K562 (cell line): ENCODE measurements at regions not wholly inside any gene's neighbourhood (a gene's known extent, or its start where the extent isn't known, plus 50 kb on each side); places are given as distances from the start of the nearest gene placed in this dataset.

Experiments used
- ATAC-seq: fragments of 200-7000 bp; cut with Tn5 transposase; 3 replicates; pipeline ENCODE4 v1.9.1; 2020; ENCODE audit warnings: moderate library complexity
- BruUV-seq: library from RNA; stranded (reverse); fragments of 400-500 nt; replicated peaks from 2 replicates; lab custom pipeline; 2021; lab: Mats Ljungman, UMichigan
- CTCF ChIA-PET: fragments of 300-600 bp; formaldehyde crosslinking; extraction: SDS; loops from one replicate; lab custom pipeline; 2021; ENCODE audit warnings: low intra/inter-chr PET ratio; lab: Yijun Ruan, JAX
- POLR2A ChIA-PET: fragments of 300-600, 350-650 bp; sonication (Branson Sonifier 250); formaldehyde crosslinking; extraction: SDS; loops from one replicate; lab custom pipeline; 2021; ENCODE audit warnings: antibody characterized with exemption, inconsistent platforms; lab: Yijun Ruan, JAX
- DNase-seq, 4 experiments: peaks; one replicate each; pipeline versions ENCODE4 v3.0.0 to v3.0.0-alpha.2; 2011 to 2018; ENCODE audit warnings: low spot score in 3 of 4, mixed read lengths in 3 of 4; ENCODE audit errors: extremely low read depth in 1 of 4
- FAIRE-seq: peaks from 2 replicates; lab custom pipeline; 2011; peaks lifted over from hg19 to GRCh38; lab: Jason Lieb, UNC
- H2AFZ ChIP-seq: 2 replicates; pipeline ENCODE4 v1.6.0; 2011; ENCODE audit warnings: low read depth, low read length, control low read depth, inconsistent platforms
- H3K27ac ChIP-seq: fragments of 200-600 bp; 3 replicates; pipeline ENCODE4 v1.8.0; 2011; ENCODE audit warnings: low read depth, mild to moderate bottlenecking, control low read depth, inconsistent platforms, low read length, moderate library complexity, mixed read lengths; ENCODE audit errors: extremely low read depth
- H3K27me3 ChIP-seq, 2 experiments: fragments of 300-600 bp in 1 of 2; 2 replicates in 1 of 2; 3 replicates in 1 of 2; pipeline versions ENCODE4 v1.6.0 to v1.8.0; 2011; ENCODE audit warnings: inconsistent platforms in 2 of 2, low read length in 2 of 2, mild to moderate bottlenecking in 1 of 2, mixed read lengths in 1 of 2, moderate library complexity in 1 of 2; ENCODE audit not compliant: control insufficient read depth in 2 of 2, insufficient read depth in 2 of 2
- H3K36me3 ChIP-seq: fragments of 300-600 bp; 3 replicates; pipeline ENCODE4 v1.8.0; 2011; ENCODE audit warnings: mild to moderate bottlenecking, low read length, inconsistent platforms; ENCODE audit not compliant: control insufficient read depth, insufficient read depth
- H3K4me1 ChIP-seq, 2 experiments: fragments of 200-600 bp in 1 of 2; replicated peaks in 1 of 2; 2 replicates in 1 of 2; 3 replicates in 1 of 2; pipeline versions ENCODE4 v1.5.1 to v1.8.0; 2011; ENCODE audit warnings: inconsistent platforms in 2 of 2, low read length in 2 of 2, mild to moderate bottlenecking in 1 of 2, mixed read lengths in 1 of 2, moderate library complexity in 1 of 2; ENCODE audit not compliant: control insufficient read depth in 2 of 2, insufficient read depth in 2 of 2
- H3K4me2 ChIP-seq: 2 replicates; pipeline ENCODE4 v1.6.1; 2011; ENCODE audit warnings: low read length, control low read depth, inconsistent platforms, mixed read lengths; ENCODE audit not compliant: insufficient read depth
- H3K4me3 ChIP-seq: fragments of 200-600 bp; sonication (generic), shearing (Covaris generic); 2 replicates; pipeline ENCODE4 v1.5.1; 2016; ENCODE audit warnings: control low read depth, inconsistent platforms
- H3K79me2 ChIP-seq: fragments of 200-600 bp; 3 replicates; pipeline ENCODE4 v1.8.0; 2011; ENCODE audit warnings: low read length, inconsistent platforms; ENCODE audit not compliant: control insufficient read depth, insufficient read depth
- H3K9ac ChIP-seq, 2 experiments: 2 replicates each; pipeline versions ENCODE4 v1.6.0 to v1.6.1; 2011; ENCODE audit warnings: low read depth in 2 of 2, low read length in 2 of 2, control low read depth in 1 of 2, inconsistent platforms in 1 of 2, mild to moderate bottlenecking in 1 of 2, mixed read lengths in 1 of 2; ENCODE audit not compliant: insufficient read depth in 1 of 2
- H3K9me1 ChIP-seq: one replicate; pipeline ENCODE4 v1.6.0; 2011; ENCODE audit warnings: inconsistent platforms, mild to moderate bottlenecking, low read length, moderate library complexity; ENCODE audit not compliant: control insufficient read depth, insufficient read depth
- H3K9me3 ChIP-seq: replicated peaks from 2 replicates; pipeline ENCODE4 v1.5.1; 2011; ENCODE audit warnings: low read depth, low read length, inconsistent platforms; ENCODE audit not compliant: control insufficient read depth, insufficient read depth
- H4K20me1 ChIP-seq: replicated peaks from 2 replicates; pipeline ENCODE4 v1.6.1; 2011; ENCODE audit warnings: low read length, inconsistent platforms, mixed read lengths; ENCODE audit not compliant: control insufficient read depth, insufficient read depth
- BHLHE40 ChIP-seq: IDR thresholded peaks from 2 replicates; pipeline ENCODE4 v1.6.1; 2011; ENCODE audit warnings: low read length, improper control_type of control experiment
- HMG20A ChIP-seq: fragments of 450-650 bp; formaldehyde crosslinking; conservative IDR thresholded peaks from 2 replicates; pipeline ENCODE4 v1.4.0; 2020; ENCODE audit warnings: mild to moderate bottlenecking, mixed read lengths
- MEF2D ChIP-seq: conservative IDR thresholded peaks from 2 replicates; pipeline ENCODE4 v1.6.1; 2016; ENCODE audit warnings: low read depth, missing genetic modification characterization, missing compliant biosample characterization
- MTA3 ChIP-seq: fragments of 450-650 bp; formaldehyde crosslinking; IDR thresholded peaks from 2 replicates; pipeline ENCODE4 v1.6.1; 2017; ENCODE audit warnings: mild to moderate bottlenecking, borderline replicate concordance
- PTRF ChIP-seq: fragments of 450-650 bp; IDR thresholded peaks from 2 replicates; pipeline ENCODE4 v1.6.1; 2016; ENCODE audit warnings: mild to moderate bottlenecking, missing genetic modification characterization, missing compliant biosample characterization
- SIX5 ChIP-seq, 2 experiments: IDR thresholded peaks; 2 replicates each; pipeline ENCODE4 v1.6.1; 2011; ENCODE audit warnings: low read length in 2 of 2, borderline replicate concordance in 1 of 2, low read depth in 1 of 2, mild to moderate bottlenecking in 1 of 2, moderate library complexity in 1 of 2; ENCODE audit not compliant: insufficient read depth in 1 of 2
- SREBF1 ChIP-seq: fragments of 150-350 bp; IDR thresholded peaks from 2 replicates; pipeline ENCODE4 v1.6.1; 2014; ENCODE audit warnings: antibody characterized with exemption, low read depth, low read length, borderline replicate concordance
- STAG1 ChIP-seq: sonication (generic); formaldehyde crosslinking; IDR thresholded peaks from 2 replicates; pipeline ENCODE4 v1.5.0; 2020; ENCODE audit warnings: missing genetic modification reagents, borderline replicate concordance
- XRCC5 ChIP-seq: fragments of 200-400 bp; formaldehyde crosslinking; IDR thresholded peaks from 2 replicates; pipeline ENCODE4 v1.6.1; 2017; ENCODE audit warnings: low read depth, mild to moderate bottlenecking, low read length
- ZNF263 ChIP-seq: sonication (generic); formaldehyde crosslinking; IDR thresholded peaks from 2 replicates; pipeline ENCODE4 v1.8.0; 2022; ENCODE audit warnings: mild to moderate bottlenecking, missing genetic modification reagents, borderline replicate concordance
- ZNF785 ChIP-seq: fragments of 250-450 bp; sonication (Bioruptor Pico); IDR thresholded peaks from 2 replicates; pipeline ENCODE4 v1.4.0; 2020; ENCODE audit warnings: mild to moderate bottlenecking
- ZNF830 ChIP-seq: fragments of 250-450 bp; sonication (Bioruptor Pico); IDR thresholded peaks from 2 replicates; pipeline ENCODE4 v1.5.0; 2021; ENCODE audit warnings: mild to moderate bottlenecking
- WGBS: fragments of 100-300 bp; shearing (Covaris generic); methylation state at CpG from one replicate; pipeline ENCODE4 v1.1.6; 2016; ENCODE audit warnings: low coverage, mixed read lengths; ENCODE audit not compliant: insufficient coverage; ENCODE audit errors: missing lambda C conversion rate; 5-methylcytosine and 5-hydroxymethylcytosine counted together
- in situ Hi-C: fragments of 300-500 bp; cut with MboI; formaldehyde crosslinking; loops from 4 replicates; pipeline ENCODE4 v1.15.0; 2018; ENCODE audit warnings: inconsistent platforms, mixed read lengths
- intact Hi-C: fragments of 100-400 bp; cut with micrococcal nuclease; formaldehyde crosslinking; loops from 2 replicates; pipeline ENCODE4 v1.14.2; 2022
- TF ChIP-seq, protein P1 (sequence below): fragments of 450-650 bp; IDR thresholded peaks from 2 replicates; pipeline ENCODE4 v1.6.1; 2016; ENCODE audit warnings: low read depth

DNA sequence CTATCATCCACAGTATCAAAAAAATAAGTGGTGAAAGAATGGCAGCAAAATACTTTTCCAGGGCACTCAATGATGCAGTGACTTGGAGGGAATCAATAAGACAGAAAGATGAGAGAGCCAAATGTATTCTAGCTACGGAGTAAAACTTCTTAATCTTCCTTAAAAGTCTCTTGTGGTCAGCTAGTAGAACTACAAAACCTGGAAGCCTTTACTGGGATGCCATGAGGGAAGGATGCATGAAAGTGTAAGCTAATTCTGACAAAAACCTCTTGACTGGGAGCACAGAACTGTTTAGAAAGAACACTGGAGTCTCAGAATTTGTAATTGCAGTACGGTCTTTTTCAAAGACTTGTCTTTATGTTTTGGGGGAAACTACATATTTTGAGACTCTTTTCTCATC is 432.8 kb upstream of the PTPRD start:
- Histone ChIP-seq H3K4me1 (no peaks in the 10 kb centered on the region), H3K27me3 (no peaks in the 10 kb centered on the region), H3K79me2 (peaks cover 12% of the 10 kb centered on the region; the same call in 2 of the 3 replicates), H2AFZ (no peak overlapping the region), H3K4me2 (no peak overlapping the region), H3K27ac (no peak overlapping the region), H3K4me3 (no peak overlapping the region), H3K36me3 (peaks cover 13% of the 10 kb centered on the region), H3K9ac (no peak overlapping the region), H4K20me1 (no peaks in the 10 kb centered on the region), H3K9me3 (no peaks in the 10 kb centered on the region), H3K9me1 (no peaks in the 10 kb centered on the region)
- ChIA-PET POLR2A (no interaction called here), CTCF (no interaction called here)
- no TSS peak for BruUV-seq
- WGBS: 95% methylated on average over 2 of the region's 2 CpGs
- no peak for TF ChIP-seq XRCC5
- TF ChIP-seq, protein P1, sequence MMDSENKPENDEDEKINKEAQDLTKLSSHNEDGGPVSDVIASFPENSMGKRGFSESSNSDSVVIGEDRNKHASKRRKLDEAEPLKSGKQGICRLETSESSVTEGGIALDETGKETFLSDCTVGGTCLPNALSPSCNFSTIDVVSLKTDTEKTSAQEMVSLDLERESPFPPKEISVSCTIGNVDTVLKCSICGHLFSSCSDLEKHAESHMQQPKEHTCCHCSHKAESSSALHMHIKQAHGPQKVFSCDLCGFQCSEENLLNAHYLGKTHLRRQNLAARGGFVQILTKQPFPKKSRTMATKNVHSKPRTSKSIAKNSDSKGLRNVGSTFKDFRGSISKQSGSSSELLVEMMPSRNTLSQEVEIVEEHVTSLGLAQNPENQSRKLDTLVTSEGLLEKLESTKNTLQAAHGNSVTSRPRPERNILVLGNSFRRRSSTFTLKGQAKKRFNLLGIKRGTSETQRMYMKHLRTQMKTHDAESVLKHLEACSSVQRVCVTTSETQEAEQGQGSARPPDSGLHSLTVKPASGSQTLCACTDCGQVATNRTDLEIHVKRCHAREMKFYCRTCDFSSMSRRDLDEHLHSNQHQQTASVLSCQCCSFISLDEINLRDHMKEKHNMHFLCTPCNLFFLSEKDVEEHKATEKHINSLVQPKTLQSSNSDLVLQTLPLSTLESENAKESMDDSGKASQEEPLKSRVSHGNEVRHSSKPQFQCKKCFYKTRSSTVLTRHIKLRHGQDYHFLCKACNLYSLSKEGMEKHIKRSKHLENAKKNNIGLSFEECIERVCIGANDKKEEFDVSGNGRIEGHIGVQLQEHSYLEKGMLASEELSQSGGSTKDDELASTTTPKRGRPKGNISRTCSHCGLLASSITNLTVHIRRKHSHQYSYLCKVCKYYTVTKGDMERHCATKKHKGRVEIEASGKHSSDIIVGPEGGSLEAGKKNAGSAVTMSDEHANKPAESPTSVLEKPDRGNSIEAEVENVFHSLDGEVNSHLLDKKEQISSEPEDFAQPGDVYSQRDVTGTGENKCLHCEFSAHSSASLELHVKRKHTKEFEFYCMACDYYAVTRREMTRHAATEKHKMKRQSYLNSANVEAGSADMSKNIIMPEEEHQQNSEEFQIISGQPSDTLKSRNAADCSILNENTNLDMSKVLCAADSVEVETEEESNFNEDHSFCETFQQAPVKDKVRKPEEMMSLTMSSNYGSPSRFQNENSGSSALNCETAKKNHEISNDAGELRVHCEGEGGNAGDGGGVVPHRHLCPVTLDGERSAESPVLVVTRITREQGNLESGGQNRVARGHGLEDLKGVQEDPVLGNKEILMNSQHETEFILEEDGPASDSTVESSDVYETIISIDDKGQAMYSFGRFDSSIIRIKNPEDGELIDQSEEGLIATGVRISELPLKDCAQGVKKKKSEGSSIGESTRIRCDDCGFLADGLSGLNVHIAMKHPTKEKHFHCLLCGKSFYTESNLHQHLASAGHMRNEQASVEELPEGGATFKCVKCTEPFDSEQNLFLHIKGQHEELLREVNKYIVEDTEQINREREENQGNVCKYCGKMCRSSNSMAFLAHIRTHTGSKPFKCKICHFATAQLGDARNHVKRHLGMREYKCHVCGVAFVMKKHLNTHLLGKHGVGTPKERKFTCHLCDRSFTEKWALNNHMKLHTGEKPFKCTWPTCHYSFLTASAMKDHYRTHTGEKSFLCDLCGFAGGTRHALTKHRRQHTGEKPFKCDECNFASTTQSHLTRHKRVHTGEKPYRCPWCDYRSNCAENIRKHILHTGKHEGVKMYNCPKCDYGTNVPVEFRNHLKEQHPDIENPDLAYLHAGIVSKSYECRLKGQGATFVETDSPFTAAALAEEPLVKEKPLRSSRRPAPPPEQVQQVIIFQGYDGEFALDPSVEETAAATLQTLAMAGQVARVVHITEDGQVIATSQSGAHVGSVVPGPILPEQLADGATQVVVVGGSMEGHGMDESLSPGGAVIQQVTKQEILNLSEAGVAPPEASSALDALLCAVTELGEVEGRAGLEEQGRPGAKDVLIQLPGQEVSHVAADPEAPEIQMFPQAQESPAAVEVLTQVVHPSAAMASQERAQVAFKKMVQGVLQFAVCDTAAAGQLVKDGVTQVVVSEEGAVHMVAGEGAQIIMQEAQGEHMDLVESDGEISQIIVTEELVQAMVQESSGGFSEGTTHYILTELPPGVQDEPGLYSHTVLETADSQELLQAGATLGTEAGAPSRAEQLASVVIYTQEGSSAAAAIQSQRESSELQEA: no peak
- TF ChIP-seq ZNF830: no peak
- no peak for TF ChIP-seq ZNF785 (CRISPR knock-in tag)
- TF ChIP-seq PTRF (tag): no peak
- TF ChIP-seq SREBF1: no peak
- no peak for TF ChIP-seq STAG1 (CRISPR knock-in tag)
- TF ChIP-seq SIX5 (IDR thresholded peaks at IDR 0.05; ENCODE audit: borderline replicate concordance in 1 of 2, insufficient read depth in 1 of 2, low read depth in 1 of 2, low read length in 2 of 2): no peak
- no peak for TF ChIP-seq BHLHE40
- no peak for TF ChIP-seq MEF2D (tag)
- no peak for TF ChIP-seq HMG20A
- no peak for TF ChIP-seq MTA3
- TF ChIP-seq ZNF263 (CRISPR knock-in tag): no peak
- DNase-seq: no peak
- no peak for FAIRE-seq
- in situ Hi-C loops (no loop called here), intact Hi-C loops (no loop called here)
- ATAC-seq: no peak
